ENCODE measurements at regions not wholly inside any gene's neighbourhood (a gene's known extent, or its start where the extent isn't known, plus 50 kb on each side); places are given as distances from the start of the nearest gene placed in this dataset.

- TF ChIP-seq FOXP2 (optimal IDR thresholded peaks at IDR 0.05; ENCODE audit: borderline replicate concordance, extremely low read depth, extremely low read length, insufficient read depth) (no peak), POLR2AphosphoS5 (IDR thresholded peaks at IDR 0.05; ENCODE audit: low read depth, low read length) (no peak), TAF1 (IDR thresholded peaks at IDR 0.05; ENCODE audit: borderline replicate concordance, insufficient read depth, low read length) (no peak), REST (IDR thresholded peaks at IDR 0.05; ENCODE audit: insufficient read depth in 1 of 2, low read depth in 2 of 2, low read length in 2 of 2) (no peak), SIN3A (IDR thresholded peaks at IDR 0.05; ENCODE audit: borderline replicate concordance, insufficient read depth, low read length) (no peak)
These were observed 758.4 kb downstream of the CDH8 start for GRCh38 chr16:61277849-61278248.

All from PFSK-1 (cell line).